GM21723 (cell line): ENCODE measurements at regions not wholly inside any gene's neighbourhood (a gene's known extent, or its start where the extent isn't known, plus 50 kb on each side); places are given as distances from the start of the nearest gene placed in this dataset.

ENCODE experiments used
- ATAC-seq: cut with Tn5 transposase; IDR thresholded peaks from one replicate; pipeline ENCODE4 v1.9.1; 2021; ENCODE audit warnings: mild to moderate bottlenecking, moderate library complexity; ENCODE audit not compliant: unreplicated experiment

DNA sequence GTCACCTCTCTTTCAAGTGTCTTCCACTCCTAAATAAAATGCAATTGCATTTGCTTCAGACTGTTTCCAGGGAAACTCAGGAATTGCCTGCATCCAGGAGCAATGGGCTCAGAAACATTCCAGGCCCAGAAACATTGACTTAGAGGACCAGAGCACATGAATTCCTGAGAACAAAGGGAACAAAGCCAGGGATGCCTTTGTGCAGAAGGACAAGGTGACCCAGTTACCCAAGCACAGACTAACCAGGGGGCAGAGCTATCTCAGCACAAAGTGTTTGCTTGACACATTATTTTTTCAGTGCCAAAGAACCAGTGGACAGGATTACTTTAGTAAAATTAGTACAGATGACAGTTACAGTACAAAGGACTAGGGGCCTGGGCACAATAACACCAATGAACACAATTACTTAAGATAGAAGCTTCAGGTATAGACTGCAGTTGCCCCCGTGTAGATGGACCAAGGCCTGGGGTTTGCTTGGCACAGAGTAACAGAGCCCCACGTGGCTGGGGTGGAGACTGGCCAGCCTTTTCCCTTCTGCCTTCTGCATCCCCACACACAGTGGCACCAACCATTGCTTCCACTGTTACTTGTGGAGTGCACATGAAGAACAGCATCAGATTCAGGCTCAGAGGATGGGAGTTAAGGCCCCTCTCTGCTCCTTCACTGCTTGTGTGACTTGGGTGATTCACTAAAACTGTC lies 500.8 kb downstream of the INSC start:
- ATAC-seq, result no peak

DNA sequence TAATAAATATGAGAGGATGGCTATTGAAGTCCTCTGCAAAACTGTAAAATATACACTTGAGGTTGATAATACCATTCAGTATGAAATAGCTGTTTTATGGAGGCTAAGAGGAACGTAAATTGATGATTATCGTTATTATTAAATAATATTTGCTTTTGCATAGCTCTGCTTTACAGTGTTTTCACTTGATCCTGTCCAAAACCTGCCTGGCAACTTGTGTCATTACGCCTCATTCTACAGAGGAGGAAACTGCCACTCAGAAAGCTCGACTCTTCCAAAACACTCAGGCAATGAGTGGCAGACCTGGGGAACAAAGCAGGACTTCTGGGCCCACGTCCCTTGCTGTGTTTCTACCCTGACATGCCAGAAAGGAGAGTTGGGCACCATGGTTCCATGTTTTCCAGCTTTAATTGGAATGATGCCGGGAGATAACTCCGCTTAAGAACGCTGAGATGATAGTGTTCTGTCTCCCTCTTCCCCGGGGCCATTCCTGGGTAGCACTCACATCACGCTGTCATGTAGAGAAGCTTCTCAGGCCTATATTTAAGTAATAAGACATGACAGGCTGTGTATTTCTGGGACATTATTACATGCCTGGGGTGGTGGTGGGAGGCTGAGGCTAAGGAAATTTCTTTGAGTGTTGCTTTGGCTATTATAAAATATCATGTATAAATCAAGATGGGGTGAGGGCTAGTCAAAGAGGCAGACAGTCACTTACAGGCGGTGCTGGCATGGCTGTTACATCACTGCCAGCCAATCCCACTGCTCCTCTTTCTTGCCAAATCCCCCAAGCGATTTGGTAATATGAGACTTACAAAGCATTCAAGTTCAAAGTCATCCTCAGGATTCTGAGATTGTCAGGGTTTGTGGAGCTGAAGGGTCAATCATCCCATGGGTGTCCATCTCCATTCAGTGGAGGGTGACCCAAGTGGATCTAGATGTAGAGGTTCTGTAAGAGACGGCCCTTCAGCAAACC lies 501.7 kb downstream of the INSC start:
- ATAC-seq, result no peak

DNA sequence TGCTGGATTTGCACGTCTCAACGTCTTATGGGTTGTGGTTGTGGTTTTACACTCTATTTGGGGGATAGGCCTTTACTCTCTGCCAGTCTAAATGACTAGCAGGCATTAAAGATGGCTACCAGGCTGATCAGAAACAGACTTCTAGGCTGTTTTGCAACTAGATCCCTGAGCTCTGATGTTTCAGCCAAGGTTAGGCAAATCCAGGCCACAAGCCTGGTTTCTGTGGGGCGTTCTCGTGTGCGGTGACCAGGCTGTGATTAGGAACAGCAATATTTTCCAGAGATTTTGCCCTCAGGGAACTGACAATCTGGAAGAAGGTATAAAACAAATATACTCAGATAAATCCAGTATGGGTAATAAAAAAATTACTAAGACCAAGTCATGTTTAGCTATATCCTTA lies 502.4 kb downstream of the INSC start:
- no peak for ATAC-seq

DNA sequence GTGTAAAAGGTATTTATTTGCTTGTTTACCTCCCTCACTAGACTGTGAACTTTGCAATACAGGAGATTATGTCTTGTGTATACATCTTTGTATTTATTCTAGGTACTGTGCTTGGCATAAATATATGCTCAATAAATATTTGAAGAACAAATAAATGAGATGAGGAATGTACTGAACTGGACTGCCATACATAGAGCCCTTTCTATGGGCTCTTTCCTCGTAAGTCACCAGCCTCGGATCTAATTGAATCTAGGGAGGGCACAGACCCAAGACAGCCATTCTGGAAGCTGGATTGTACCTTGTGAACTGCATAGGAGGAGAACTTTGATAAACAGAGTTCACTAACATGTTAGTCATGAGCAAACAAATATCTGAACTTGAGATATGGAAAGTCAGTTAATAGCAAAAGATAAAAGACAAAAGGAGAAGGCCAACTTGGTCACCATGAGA lies 503.9 kb downstream of the INSC start:
- ATAC-seq, result no peak

DNA sequence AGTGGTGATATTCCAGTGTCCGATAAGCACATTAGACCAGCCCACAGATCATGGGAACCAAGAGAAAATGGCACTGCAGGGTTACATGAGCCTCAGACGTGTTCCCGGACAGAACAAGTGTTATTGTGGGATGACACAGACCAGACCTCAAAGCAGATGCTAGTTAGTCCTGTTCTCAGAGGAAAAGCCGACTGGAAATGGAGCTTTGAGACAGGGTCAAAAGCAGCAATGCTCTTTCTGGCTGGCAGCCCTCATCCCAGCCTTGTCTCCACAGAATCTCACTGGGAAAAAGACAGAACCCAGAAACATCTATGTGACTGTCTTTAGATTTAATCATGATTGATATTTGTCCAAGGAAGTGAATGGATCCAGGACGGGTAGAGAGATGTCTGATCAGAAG lies 506.8 kb downstream of the INSC start:
- no peak for ATAC-seq

DNA sequence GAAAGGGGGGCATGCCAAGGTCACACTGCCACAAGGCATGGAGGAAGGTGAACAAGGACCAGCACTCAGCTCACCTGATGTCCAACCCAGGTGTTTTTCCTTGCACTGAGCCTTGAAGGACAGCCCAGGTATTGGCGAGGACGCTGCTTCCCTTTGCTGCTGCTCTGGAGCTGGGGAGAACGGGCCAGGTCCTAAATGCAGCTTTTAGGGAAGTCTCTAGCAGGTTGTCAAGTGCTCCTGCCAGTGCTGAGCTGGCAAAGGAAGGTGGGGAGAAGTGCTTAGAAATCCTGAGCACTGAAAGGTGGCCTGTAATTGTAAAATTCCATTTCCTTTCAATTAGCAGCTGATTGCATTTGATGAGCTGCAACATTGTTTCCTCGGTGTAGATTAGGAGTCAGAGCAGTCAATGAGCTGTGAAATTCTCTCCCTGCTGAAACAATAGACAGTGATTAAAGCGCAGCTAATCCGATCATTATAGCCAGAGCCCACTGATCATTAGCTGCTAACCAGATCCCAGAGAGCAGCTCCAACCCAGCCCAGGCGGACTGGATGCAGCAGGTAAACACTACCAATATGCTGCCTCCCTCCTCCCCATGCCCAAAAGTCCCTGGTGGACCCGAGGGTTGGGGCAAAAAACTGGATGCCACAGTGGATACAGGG lies 507.6 kb downstream of the INSC start:
- no peak for ATAC-seq

DNA sequence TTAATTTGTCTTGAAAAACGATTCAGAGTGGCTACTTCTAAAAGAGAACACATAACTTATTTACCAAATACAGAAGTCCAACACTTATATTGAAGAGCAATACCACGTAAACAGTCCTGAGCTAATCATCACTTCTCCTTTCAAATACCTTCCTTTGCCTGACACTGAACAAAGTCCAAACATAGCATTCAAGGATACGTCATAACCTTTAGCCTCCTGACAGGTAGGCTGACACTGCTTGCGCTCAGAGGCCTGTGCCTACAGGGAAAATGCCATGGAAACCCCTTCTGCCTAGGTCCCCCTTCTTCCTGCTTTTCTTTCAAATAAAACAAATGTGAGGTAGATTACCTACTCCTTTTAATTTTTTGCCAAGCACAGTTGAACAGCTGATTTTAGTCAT lies 510.0 kb downstream of the INSC start:
- no peak for ATAC-seq

DNA sequence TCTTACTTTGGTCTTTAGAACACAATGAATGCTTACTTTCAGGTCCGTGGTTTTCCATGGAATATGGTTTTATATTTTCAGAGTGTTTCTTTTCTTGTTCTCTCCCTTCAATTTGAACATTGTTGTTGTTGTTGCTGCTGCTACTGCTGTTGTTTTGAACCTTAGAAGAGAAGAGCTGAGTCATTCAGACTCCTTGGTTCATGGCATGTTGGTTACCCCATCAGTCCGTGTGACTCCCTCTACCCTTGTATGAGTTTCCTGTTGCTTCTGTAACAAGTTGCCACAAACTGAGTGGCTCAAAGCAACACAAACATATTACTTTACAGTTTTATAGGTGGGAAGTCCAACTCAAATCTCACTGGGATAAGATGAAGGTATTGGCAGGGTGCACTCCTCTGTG lies 511.0 kb downstream of the INSC start:
- ATAC-seq, result no peak

DNA sequence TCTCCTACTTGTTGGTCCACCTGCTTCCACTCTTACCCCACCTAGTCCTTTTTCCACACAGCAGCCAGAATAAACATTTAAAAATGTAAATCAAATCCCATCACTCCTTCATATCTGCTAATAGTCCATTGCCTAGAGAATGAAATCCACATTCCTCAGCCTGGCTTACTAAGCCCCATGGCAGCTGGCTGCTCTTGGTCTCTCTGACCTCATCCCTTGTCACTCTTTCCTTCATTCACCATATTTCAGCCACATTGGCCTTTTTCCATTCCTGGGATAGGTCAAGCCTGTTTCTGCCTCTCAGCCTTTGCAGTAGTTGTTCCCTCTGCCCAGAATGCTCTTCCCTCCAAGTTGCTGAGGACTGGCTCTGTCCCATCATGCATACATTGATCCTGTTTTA lies 512.8 kb downstream of the INSC start:
- no peak for ATAC-seq

DNA sequence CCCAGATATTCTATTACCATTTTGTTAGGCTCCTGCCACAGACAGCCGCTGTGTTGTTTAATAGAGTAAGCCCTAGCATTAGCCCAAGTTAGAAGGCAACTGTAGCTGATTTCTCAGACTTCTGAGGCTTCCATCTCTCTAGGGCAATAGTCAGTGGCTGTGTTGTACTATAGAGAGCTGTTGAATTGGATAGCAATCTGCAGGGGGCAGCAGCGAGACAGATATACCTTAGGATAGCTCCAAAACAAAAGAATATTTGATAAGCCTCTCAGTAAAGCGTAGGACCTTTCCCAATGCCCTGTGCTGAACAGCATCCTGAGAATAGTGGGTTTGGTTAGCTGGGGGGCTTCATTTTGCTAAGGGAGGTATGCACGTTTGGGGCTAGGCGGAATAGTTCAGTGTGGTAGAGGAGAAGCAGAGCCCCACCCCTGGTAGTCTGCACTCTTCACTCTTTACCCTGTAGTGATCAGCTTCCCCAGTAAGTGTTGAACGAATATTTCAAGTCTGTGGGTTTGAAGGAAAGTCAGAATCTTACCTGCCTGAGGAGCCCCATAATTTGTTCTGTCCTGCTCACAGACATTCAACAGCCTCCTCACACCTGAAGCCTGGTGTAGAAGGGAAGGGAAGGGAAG lies 515.1 kb downstream of the INSC start:
- no peak for ATAC-seq

DNA sequence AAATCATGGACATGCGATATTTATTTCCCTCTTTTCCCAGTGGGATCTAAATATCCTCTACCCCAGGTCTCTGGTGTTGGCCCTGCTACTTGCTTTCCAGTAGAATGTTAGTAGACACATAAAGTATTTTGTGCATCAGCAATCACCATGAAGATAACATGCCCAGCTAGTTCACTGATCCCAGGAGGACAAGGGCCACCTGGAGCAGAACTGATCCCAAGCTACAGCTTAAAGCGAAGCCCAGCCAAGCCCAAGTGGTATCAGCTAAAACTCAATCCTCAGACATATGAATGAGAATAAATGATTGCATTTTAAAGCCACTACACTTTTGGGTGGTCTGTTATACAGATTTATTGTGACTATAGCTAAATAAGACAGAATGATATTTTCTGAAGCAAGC lies 516.2 kb downstream of the INSC start:
- no peak for ATAC-seq

DNA sequence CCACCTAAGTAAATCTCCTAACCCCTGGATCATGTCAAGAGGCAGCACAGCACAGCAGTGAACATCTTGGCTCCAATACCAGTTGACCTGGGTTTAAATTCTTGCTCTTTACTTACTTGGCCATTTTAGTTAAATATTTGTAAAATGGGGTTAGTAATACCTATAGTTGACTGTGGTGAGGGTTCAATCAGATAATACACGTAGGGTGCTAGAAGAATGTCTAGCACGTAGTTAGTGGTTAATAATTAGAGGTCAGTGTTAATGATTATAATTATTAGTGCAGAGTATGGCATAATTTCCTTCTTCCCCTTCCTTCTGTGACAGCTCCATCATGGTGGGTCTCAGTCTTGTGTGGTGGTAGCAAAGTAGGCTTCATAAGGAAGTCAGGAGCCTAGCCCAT lies 520.8 kb downstream of the INSC start:
- ATAC-seq, result no peak

DNA sequence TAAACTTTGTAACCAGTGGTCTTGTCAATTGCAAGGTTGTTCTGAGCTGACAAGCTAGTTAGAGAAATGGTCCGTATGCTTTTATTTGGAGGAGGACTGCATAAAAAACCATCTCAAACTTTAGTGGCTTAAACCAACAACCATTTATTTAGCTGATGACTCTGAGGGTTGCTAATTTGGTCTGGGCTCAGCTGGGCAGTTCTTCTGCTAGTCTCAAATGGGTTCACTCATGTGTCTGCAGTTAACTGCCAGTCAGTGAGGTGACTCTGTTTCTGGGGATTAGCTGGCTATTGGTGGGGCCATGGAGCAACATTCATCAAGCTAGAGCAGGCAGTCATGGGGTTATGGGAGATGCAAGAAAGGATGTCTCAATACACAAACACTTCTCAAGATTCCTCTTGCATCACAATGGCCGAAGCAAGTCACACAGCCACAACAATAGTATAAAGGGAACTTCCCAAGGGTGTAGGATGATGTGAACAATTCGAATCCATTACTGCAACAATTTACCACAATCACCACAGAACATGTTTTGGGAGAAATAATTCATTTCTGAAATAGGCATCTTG lies 521.9 kb downstream of the INSC start:
- ATAC-seq, result no peak

DNA sequence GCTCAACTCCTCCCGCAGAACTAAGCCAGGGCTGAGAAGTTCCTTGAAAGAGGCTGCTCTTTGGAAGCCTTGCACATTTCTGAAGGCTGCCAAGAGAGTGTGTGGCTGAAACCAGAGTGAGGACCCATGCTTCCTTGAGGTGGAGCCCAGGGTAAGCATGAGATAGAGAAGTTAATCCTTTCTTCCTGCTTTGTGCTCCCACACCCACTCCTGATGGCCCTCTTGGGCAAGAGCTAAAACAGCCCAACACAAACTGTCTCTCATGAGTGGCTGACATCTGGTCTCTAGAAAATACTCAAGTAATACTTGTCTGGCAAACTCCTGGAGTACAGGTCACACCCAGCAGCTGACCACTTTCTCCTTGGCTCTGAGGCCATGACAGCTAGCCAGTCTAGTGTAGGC lies 523.7 kb downstream of the INSC start:
- ATAC-seq, result no peak

DNA sequence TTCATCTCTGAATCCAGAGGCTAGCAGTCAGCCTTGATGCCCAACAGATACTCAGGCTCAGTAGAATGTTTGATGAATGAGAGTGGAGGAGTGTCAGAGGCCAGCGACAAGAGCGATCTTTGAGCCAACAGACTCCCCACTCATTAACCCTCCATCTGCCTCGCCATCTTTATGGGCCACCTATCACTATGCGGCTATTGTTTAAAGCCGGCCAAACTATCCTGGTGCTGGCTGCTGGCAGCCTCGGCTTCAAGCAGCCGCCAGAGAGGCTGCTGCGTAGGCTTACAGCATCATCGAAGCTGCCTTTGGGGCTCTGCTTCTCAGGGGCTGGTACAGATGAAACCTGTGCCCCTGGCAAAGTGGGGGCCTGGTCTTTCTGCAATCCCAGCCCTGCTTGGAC lies 525.6 kb downstream of the INSC start:
- ATAC-seq, result no peak

DNA sequence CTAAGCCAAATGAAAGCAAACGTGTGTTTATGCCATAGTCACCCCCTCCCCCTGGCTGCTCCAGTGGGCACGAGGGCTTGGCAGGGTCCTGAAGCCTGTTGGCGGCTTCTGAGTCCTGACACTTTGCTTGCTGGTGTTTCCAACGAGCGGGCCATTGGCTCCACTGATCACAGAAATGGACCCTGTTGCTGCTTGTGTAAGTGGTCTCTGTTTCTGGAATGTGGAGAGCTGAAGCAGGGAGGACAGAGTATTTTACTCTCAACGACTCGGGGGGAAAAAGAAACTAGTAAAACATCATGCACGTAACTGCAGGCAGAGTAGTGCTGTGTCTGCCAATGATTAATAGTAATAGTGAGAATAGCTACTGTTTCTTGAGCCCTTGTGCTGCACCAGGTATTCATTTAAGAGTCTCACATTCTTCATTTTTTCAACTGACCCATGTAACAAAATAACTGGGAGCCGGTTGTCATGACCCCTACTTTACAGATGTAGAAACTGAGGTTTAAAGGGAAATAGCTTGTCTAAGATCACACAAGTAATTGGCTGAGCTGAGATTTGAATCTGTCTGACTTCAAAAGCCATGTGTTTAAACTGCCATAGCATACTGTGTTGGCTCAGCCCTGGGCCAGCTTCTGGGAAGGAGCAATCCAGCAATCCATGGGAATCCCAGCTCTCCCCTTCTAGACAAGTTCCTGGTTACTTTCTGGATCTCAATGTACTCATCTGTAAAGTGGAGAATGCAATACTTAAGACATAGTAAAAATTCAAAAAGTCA lies 526.7 kb downstream of the INSC start:
- ATAC-seq, result no peak

DNA sequence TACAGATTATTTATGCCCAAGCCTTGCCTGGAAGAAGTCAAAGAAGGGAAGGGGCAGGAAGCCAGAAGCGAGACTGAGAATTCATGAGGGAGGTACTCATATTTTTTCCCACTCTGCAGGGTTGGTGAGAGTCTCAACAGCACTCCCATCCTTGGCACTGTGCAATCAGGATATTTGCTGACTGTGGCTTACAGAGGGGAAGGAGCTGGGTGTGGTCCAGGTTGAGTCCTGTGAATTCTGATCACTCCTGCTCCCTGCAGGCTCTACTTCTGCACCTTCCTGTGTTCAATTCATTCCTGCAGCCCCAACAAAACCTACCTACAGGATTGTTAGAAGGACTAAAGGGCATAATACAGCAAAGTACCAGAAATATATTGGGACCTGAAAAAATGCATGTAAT lies 530.5 kb downstream of the INSC start:
- no peak for ATAC-seq

DNA sequence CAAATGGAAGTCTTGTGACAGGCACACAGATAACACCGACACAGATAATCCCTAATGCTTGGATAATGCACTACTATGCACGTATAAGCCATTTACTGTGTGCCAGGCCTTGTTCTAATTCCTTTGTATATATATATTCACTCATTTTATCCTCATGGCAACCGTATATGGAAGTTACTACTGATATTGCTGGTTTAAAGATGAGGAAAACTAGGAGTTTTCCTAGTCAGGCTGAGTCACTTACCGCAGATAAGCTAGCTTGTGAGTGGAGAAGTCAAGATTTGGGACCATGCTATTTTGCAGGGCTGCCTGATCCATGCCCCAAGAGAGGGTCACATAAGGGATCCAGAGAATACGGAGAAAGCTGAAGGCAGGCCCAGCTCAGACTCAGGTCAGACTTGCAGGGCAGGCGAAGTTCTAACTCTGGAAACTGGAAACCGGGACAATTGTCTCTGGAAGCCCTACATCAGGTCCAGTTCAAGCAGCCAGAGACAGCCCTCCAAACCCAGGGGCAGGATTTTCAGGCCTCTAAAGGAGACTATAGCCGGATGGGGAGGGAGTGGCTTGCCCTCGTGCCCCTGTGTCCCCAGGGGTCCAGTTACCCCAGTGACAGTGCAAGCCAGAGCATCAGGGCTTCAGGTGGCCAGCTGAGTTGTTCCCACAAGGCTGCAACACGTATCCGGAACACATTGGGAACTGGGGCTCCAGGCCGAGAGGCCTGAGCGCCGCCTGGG lies 534.8 kb downstream of the INSC start:
- ATAC-seq, result no peak
